GM12864 (cell line): ENCODE measurements at regions not wholly inside any gene's neighbourhood (a gene's known extent, or its start where the extent isn't known, plus 50 kb on each side); places are given as distances from the start of the nearest gene placed in this dataset.

ENCODE experiments used
- DNase-seq: peaks from one replicate; pipeline ENCODE4 v3.0.0-alpha.2; 2011; ENCODE audit warnings: low read depth
- H3K4me3 ChIP-seq: 2 replicates; pipeline ENCODE4 v1.5.1; 2011; ENCODE audit warnings: mild to moderate bottlenecking, low read depth, low read length, control low read depth
- CTCF ChIP-seq: IDR thresholded peaks from 2 replicates; pipeline ENCODE4 v1.5.1; 2011; ENCODE audit warnings: low read depth, mild to moderate bottlenecking, moderate library complexity, low read length, control low read depth, inconsistent platforms; ENCODE audit errors: missing control alignments

- no peak for DNase-seq
- no peak for TF ChIP-seq CTCF
- no peak overlapping the region for H3K4me3 ChIP-seq
Observed at GRCh38 chr2:120979398-120979797, 243.7 kb downstream of the GLI2 start.

GRCh38 chr2:120979921-120980320 is 244.3 kb downstream of the GLI2 start:
- TF ChIP-seq CTCF: no peak
- DNase-seq: no peak
- no peak overlapping the region for H3K4me3 ChIP-seq

GRCh38 chr2:120981443-120981842 is 245.8 kb downstream of the GLI2 start:
- TF ChIP-seq CTCF: no peak
- DNase-seq: no peak
- H3K4me3 ChIP-seq: no peak overlapping the region

GRCh38 chr2:120982598-120982997 is 246.9 kb downstream of the GLI2 start:
- no peak overlapping the region for H3K4me3 ChIP-seq
- DNase-seq: no peak
- no peak for TF ChIP-seq CTCF

- no peak for DNase-seq
- no peak for TF ChIP-seq CTCF
Observed at GRCh38 chr2:120983344-120983743, 247.7 kb downstream of the GLI2 start.

GRCh38 chr2:120984046-120984445 is 248.4 kb downstream of the GLI2 start:
- TF ChIP-seq CTCF: peak; percentile 25
- DNase-seq: no peak
- no peak overlapping the region for H3K4me3 ChIP-seq

More at GRCh38 chr2:120983344-120983743, 247.7 kb downstream of the GLI2 start:
- H3K4me3 ChIP-seq: no peak overlapping the region

- DNase-seq: no peak
- no peak for TF ChIP-seq CTCF
- H3K4me3 ChIP-seq: no peak overlapping the region
Observed at GRCh38 chr2:120984452-120985173, 248.9 kb downstream of the GLI2 start.
